A673 (cell line): ENCODE measurements at regions not wholly inside any gene's neighbourhood (a gene's known extent, or its start where the extent isn't known, plus 50 kb on each side); places are given as distances from the start of the nearest gene placed in this dataset.

Experiments
- BruUV-seq: library from RNA; stranded (reverse); fragments of 400-500 nt; replicated peaks from 2 replicates; lab custom pipeline; 2021; lab: Mats Ljungman, UMichigan
- CTCF ChIA-PET: fragments of 300-600 bp; sonication (Branson Sonifier 250); formaldehyde crosslinking; loops from one replicate; lab custom pipeline; 2022; ENCODE audit warnings: antibody characterized with exemption; lab: Charles Lee
- POLR2A ChIA-PET: fragments of 300-600 bp; sonication (Branson Sonifier 250); formaldehyde crosslinking; loops from one replicate; lab custom pipeline; 2022; ENCODE audit warnings: antibody characterized with exemption; ENCODE audit not compliant: low non-redundant PET; lab: Charles Lee
- DNase-seq: peaks from one replicate; pipeline ENCODE4 v3.0.0-alpha.2; 2015; ENCODE audit warnings: low spot score
- H3K27ac ChIP-seq: fragments of 200-600 bp; sonication (generic); 2 replicates; pipeline ENCODE4 v1.5.1; 2016; ENCODE audit warnings: mixed run types, low read depth, mild to moderate bottlenecking, mixed read lengths, antibody characterized with exemption, low read length; ENCODE audit not compliant: poor library complexity, severe bottlenecking
- H3K27me3 ChIP-seq: fragments of 200-600 bp; sonication (generic); replicated peaks from 2 replicates; pipeline ENCODE4 v1.6.1; 2017; ENCODE audit warnings: mixed run types, low read depth, mild to moderate bottlenecking, mixed read lengths, antibody characterized with exemption, low read length; ENCODE audit not compliant: insufficient read depth, poor library complexity
- H3K36me3 ChIP-seq: fragments of 200-600 bp; sonication (generic); 2 replicates; pipeline ENCODE4 v1.6.1; 2016; ENCODE audit warnings: mixed run types, mild to moderate bottlenecking, mixed read lengths, antibody characterized with exemption, low read length; ENCODE audit not compliant: insufficient read depth, poor library complexity, severe bottlenecking
- H3K4me1 ChIP-seq: fragments of 200-600 bp; sonication (generic); 2 replicates; pipeline ENCODE4 v1.6.1; 2017; ENCODE audit warnings: mixed run types, mild to moderate bottlenecking, mixed read lengths, antibody characterized with exemption, low read length; ENCODE audit not compliant: insufficient read depth, poor library complexity, severe bottlenecking
- H3K4me3 ChIP-seq: fragments of 200-600 bp; sonication (generic); 2 replicates; pipeline ENCODE4 v1.5.1; 2016; ENCODE audit warnings: low read depth, mixed run types, mild to moderate bottlenecking, mixed read lengths, low read length; ENCODE audit not compliant: poor library complexity, severe bottlenecking
- H3K9me3 ChIP-seq: fragments of 200-600 bp; sonication (generic); 2 replicates; pipeline ENCODE4 v1.6.1; 2016; ENCODE audit warnings: mixed run types, low read depth, mild to moderate bottlenecking, mixed read lengths, antibody characterized with exemption, low read length; ENCODE audit not compliant: poor library complexity, severe bottlenecking
- EZH2 ChIP-seq: fragments of 200-600 bp; sonication (generic); IDR thresholded peaks from 2 replicates; pipeline ENCODE4 v1.6.1; 2017; ENCODE audit warnings: borderline replicate concordance, low read depth, mild to moderate bottlenecking, mixed read lengths, antibody characterized with exemption, low read length; ENCODE audit not compliant: poor library complexity, severe bottlenecking
- intact Hi-C: fragments of 100-400 bp; cut with micrococcal nuclease; formaldehyde crosslinking; loops from one replicate; pipeline ENCODE4 v1.10.0; 2022; ENCODE audit not compliant: unreplicated experiment
- TF ChIP-seq, protein P1 (sequence below): fragments of 300-800, 200-600 bp; sonication (generic); conservative IDR thresholded peaks from 2 replicates; pipeline ENCODE4 v1.5.1; 2017; ENCODE audit warnings: low read depth, mild to moderate bottlenecking, antibody characterized with exemption, low read length, moderate library complexity, mixed read lengths

DNA sequence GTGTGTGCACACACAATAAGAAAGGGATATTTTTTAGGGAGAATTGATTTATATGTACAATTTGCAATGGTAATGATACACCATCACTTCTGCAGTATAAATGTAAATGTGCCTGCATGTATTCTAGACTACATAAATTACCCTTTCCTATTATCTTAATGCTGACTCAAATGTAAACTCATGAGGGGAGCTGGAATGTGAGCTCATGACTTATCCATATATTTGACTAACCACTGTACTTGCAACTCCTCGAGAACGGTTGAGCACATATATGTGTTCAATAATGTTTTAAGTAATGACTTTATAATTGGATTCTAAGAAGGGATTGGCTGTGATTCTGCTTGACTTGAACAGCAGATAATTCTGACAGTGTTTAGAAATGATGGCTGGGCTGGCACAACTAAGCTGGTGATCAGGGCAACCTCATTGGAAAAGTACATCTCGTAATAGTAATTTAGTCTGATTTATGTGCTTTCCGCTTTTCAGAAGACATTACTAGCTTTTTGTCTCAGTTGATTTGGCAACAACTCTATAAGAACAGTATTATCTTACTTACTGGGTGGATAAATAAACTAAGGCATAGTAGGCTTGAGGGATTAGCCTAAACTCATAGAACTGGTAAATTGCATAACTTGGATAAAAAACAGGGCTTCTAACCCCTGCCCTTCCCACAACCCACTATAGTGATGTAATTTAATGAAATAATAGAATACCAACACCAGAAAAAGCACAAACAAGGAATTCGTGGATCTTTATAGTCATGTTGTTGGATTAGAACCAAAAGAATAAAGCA, 130.2 kb upstream of the SPEF2 start:
- no peak overlapping the region for H3K4me3 ChIP-seq
- H3K9me3 ChIP-seq = no peaks in the 10 kb centered on the region
- peak; percentile 13 for DNase-seq
- H3K36me3 ChIP-seq = no peaks in the 10 kb centered on the region
- ChIA-PET POLR2A (no interaction called here), CTCF (no interaction called here)
- no TSS peak for BruUV-seq
- intact Hi-C loops = no loop called here
- H3K4me1 ChIP-seq = peaks cover 21% of the 10 kb centered on the region
- H3K27ac ChIP-seq = no peak overlapping the region
- no peaks in the 10 kb centered on the region for H3K27me3 ChIP-seq
- TF ChIP-seq, protein P1, sequence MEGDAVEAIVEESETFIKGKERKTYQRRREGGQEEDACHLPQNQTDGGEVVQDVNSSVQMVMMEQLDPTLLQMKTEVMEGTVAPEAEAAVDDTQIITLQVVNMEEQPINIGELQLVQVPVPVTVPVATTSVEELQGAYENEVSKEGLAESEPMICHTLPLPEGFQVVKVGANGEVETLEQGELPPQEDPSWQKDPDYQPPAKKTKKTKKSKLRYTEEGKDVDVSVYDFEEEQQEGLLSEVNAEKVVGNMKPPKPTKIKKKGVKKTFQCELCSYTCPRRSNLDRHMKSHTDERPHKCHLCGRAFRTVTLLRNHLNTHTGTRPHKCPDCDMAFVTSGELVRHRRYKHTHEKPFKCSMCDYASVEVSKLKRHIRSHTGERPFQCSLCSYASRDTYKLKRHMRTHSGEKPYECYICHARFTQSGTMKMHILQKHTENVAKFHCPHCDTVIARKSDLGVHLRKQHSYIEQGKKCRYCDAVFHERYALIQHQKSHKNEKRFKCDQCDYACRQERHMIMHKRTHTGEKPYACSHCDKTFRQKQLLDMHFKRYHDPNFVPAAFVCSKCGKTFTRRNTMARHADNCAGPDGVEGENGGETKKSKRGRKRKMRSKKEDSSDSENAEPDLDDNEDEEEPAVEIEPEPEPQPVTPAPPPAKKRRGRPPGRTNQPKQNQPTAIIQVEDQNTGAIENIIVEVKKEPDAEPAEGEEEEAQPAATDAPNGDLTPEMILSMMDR = no peak
- TF ChIP-seq EZH2 = no peak

GRCh38 chr5:35485487-35485886, 132.2 kb upstream of the SPEF2 start:
- CTCF ChIA-PET = no interaction called here

GRCh38 chr5:35484241-35484640, 133.4 kb upstream of the SPEF2 start:
- BruUV-seq = no TSS peak
- Histone ChIP-seq H3K36me3 (no peaks in the 10 kb centered on the region), H3K9me3 (no peaks in the 10 kb centered on the region), H3K4me1 (peaks cover 21% of the 10 kb centered on the region), H3K27me3 (no peaks in the 10 kb centered on the region), H3K27ac (no peak overlapping the region), H3K4me3 (no peak overlapping the region)
- intact Hi-C loops = no loop called here
- TF ChIP-seq, protein P1 = no peak
- TF ChIP-seq EZH2 = no peak
- DNase-seq = no peak
- ChIA-PET CTCF (no interaction called here), POLR2A (no interaction called here)

More at GRCh38 chr5:35485487-35485886, 132.2 kb upstream of the SPEF2 start:
- POLR2A ChIA-PET = no interaction called here
- Histone ChIP-seq H3K36me3 (no peaks in the 10 kb centered on the region), H3K9me3 (no peaks in the 10 kb centered on the region), H3K27me3 (no peaks in the 10 kb centered on the region), H3K4me1 (peaks cover 21% of the 10 kb centered on the region), H3K4me3 (no peak overlapping the region), H3K27ac (no peak overlapping the region)
- BruUV-seq = no TSS peak
- TF ChIP-seq, protein P1 = no peak
- TF ChIP-seq EZH2 = no peak
- intact Hi-C loops = no loop called here
- DNase-seq = no peak
